ENCODE measurements at regions not wholly inside any gene's neighbourhood (a gene's known extent, or its start where the extent isn't known, plus 50 kb on each side); places are given as distances from the start of the nearest gene placed in this dataset.

GRCh38 chr7:7114575-7115291 lies 67.6 kb upstream of the C1GALT1 start:
- H3K56ac ChIP-seq (replicated peaks; ENCODE audit: insufficient read length, low read depth, low read length), result no peak overlapping the region
- no peaks in the 10 kb centered on the region for H3K36me3 ChIP-seq (ENCODE audit: control insufficient read depth in 2 of 4, insufficient read depth in 4 of 4, low read length in 3 of 4)
- no peaks in the 10 kb centered on the region for H3K27me3 ChIP-seq (replicated peaks in 1 of 4; ENCODE audit: control insufficient read depth in 3 of 4, extremely low read depth in 1 of 4, insufficient read depth in 3 of 4, low read length in 3 of 4)
- no peak overlapping the region for H2BK20ac ChIP-seq (ENCODE audit: low read length)
- H3K4me1 ChIP-seq (replicated peaks in 1 of 4; ENCODE audit: control insufficient read depth in 3 of 4, insufficient read depth in 4 of 4, low read length in 3 of 4), result no peaks in the 10 kb centered on the region
- H3K23ac ChIP-seq (ENCODE audit: insufficient read length), result no peak overlapping the region
- no peaks in the 10 kb centered on the region for H3K79me2 ChIP-seq (ENCODE audit: control insufficient read depth in 1 of 2, insufficient read depth in 2 of 2, low read length in 2 of 2)
- ChIA-PET POLR2A (ENCODE audit: partially characterized antibody) (no interaction called here), CTCF (ENCODE audit: partially characterized antibody) (interaction anchor here (1.2 to 1.5 kb wide), 2 partner anchors 15 to 67 kb away, joined by 4 read pairs; no protein-coding TSS in a partner anchor)
- no peaks in the 10 kb centered on the region for H4K20me1 ChIP-seq (replicated peaks in 1 of 2; ENCODE audit: control insufficient read depth in 1 of 2, insufficient read depth in 2 of 2, low read length in 2 of 2)
- no peak for FAIRE-seq
- no peak overlapping the region for H2BK15ac ChIP-seq (ENCODE audit: low read length)
- no peak overlapping the region for H3K18ac ChIP-seq (ENCODE audit: extremely low read depth, low read length)
- no peak overlapping the region for H2AFZ ChIP-seq (ENCODE audit: low read length)
- H3K9me3 ChIP-seq (ENCODE audit: insufficient read depth in 2 of 2, low read depth in 1 of 2, low read length in 1 of 2), result peaks cover 0 to 4% of the 10 kb centered on the region in 2 experiments; a peak in 2 of 4 replicates
- no peak for DNase-seq (ENCODE audit: low read depth in 1 of 2, low spot score in 2 of 2)
- no peak overlapping the region for H3K14ac ChIP-seq (ENCODE audit: insufficient read length)
- H2BK5ac ChIP-seq (ENCODE audit: low read depth, low read length), result no peak overlapping the region
- H4K5ac ChIP-seq (ENCODE audit: insufficient read length, low read depth, low read length), result no peak overlapping the region
- no peak overlapping the region for H3K9ac ChIP-seq (replicated peaks in 1 of 4; ENCODE audit: extremely low read depth in 1 of 4, low read depth in 3 of 4, low read length in 3 of 4)
- H3K4ac ChIP-seq (replicated peaks; ENCODE audit: insufficient read length, low read depth, low read length), result no peak overlapping the region
- no peak for TF ChIP-seq JUN (IDR thresholded peaks at IDR 0.05; ENCODE audit: low read depth, low read length)
- TF ChIP-seq KDM4A (IDR thresholded peaks at IDR 0.05; ENCODE audit: low read depth, low read length, severe bottlenecking), result no peak
- no peak for TF ChIP-seq CHD1 (IDR thresholded peaks at IDR 0.05; ENCODE audit: low read depth, low read length)
- no peak for TF ChIP-seq CBX5 (IDR thresholded peaks at IDR 0.05; ENCODE audit: low read depth, low read length)
- no peak for TF ChIP-seq RFX5 (IDR thresholded peaks at IDR 0.05; ENCODE audit: borderline replicate concordance, low read depth, low read length)
- no peak overlapping the region for H3K4me2 ChIP-seq (ENCODE audit: insufficient read depth in 1 of 2, low read depth in 2 of 2, low read length in 2 of 2)
- H4K8ac ChIP-seq (ENCODE audit: extremely low read depth, insufficient read depth, low read length), result no peak overlapping the region
- H3K79me1 ChIP-seq (ENCODE audit: low read depth, low read length), result no peaks in the 10 kb centered on the region
- WGBS, 2 experiments (ENCODE audit: extremely low coverage in 1 of 2, insufficient coverage in 1 of 2, insufficient read length in 1 of 2, insufficient replicate concordance in 2 of 2, low coverage in 1 of 2, low lambda C conversion rate in 2 of 2, missing lambda C conversion rate in 1 of 2), result 90% methylated on average over 6 of the region's 6 CpGs; no CpG with 5 or more reads in 1 of the 2 experiments
- H2AK5ac ChIP-seq (ENCODE audit: low read depth, low read length), result no peak overlapping the region
- H2BK12ac ChIP-seq (ENCODE audit: low read depth, low read length), result no peak overlapping the region
- no peaks in the 10 kb centered on the region for H3K23me2 ChIP-seq (ENCODE audit: low read depth, low read length)
- no peak overlapping the region for H3K27ac ChIP-seq (ENCODE audit: low read depth, low read length)
- H3K4me3 ChIP-seq (ENCODE audit: extremely low read depth in 1 of 4, insufficient read depth in 2 of 4, low read depth in 3 of 4, low read length in 4 of 4), result no peak overlapping the region
- no peak overlapping the region for H2BK120ac ChIP-seq (replicated peaks; ENCODE audit: low read depth, low read length)
- no peak overlapping the region for H4K91ac ChIP-seq (replicated peaks; ENCODE audit: insufficient read length, low read length)
